H9 (cell line): ENCODE measurements at regions not wholly inside any gene's neighbourhood (a gene's known extent, or its start where the extent isn't known, plus 50 kb on each side); places are given as distances from the start of the nearest gene placed in this dataset.

ENCODE experiments used
- DNase-seq: peaks from one replicate; pipeline ENCODE4 v3.0.0-alpha.2; 2017
- H2AFZ ChIP-seq: one replicate; pipeline ENCODE4 v1.6.1; 2013; ENCODE audit warnings: mild to moderate bottlenecking, low read length, control low read depth, moderate library complexity
- H2AK5ac ChIP-seq: 2 replicates; pipeline ENCODE4 v1.6.1; 2013; ENCODE audit warnings: low read length, control low read depth, mixed read lengths; ENCODE audit not compliant: insufficient read length
- H2BK120ac ChIP-seq: one replicate; pipeline ENCODE4 v1.6.1; 2013; ENCODE audit warnings: low read depth, mild to moderate bottlenecking, low read length, control low read depth, inconsistent platforms; ENCODE audit not compliant: poor library complexity, severe bottlenecking
- H2BK12ac ChIP-seq: 2 replicates; pipeline ENCODE4 v1.6.1; 2013; ENCODE audit warnings: low read length, control low read depth, mixed read lengths, low read depth; ENCODE audit not compliant: insufficient read length
- H2BK15ac ChIP-seq: 2 replicates; pipeline ENCODE4 v1.6.1; 2013; ENCODE audit warnings: low read depth, low read length, control low read depth
- H2BK20ac ChIP-seq: one replicate; pipeline ENCODE4 v1.6.1; 2013; ENCODE audit warnings: low read depth, mild to moderate bottlenecking, low read length, control low read depth, inconsistent platforms; ENCODE audit not compliant: poor library complexity, severe bottlenecking
- H2BK5ac ChIP-seq: 2 replicates; pipeline ENCODE4 v1.6.1; 2013; ENCODE audit warnings: low read length, control low read depth, mixed read lengths; ENCODE audit not compliant: insufficient read length
- H3K14ac ChIP-seq: 2 replicates; pipeline ENCODE4 v1.6.1; 2013; ENCODE audit warnings: low read length, control low read depth; ENCODE audit not compliant: insufficient read depth
- H3K18ac ChIP-seq: 2 replicates; pipeline ENCODE4 v1.6.1; 2013; ENCODE audit warnings: low read depth, mild to moderate bottlenecking, mixed read lengths, low read length, control low read depth; ENCODE audit not compliant: insufficient read length
- H3K23ac ChIP-seq: 2 replicates; pipeline ENCODE4 v1.6.1; 2013; ENCODE audit warnings: low read length, control low read depth, mixed read lengths, low read depth; ENCODE audit not compliant: insufficient read length
- H3K23me2 ChIP-seq: 2 replicates; pipeline ENCODE4 v1.6.1; 2013; ENCODE audit warnings: low read depth, mild to moderate bottlenecking, mixed read lengths, low read length, control low read depth; ENCODE audit not compliant: insufficient read length, poor library complexity, severe bottlenecking
- H3K27ac ChIP-seq: 2 replicates; pipeline ENCODE4 v1.5.1; 2013; ENCODE audit warnings: low read length, control low read depth, mixed read lengths, low read depth; ENCODE audit not compliant: insufficient read length
- H3K27me3 ChIP-seq: 2 replicates; pipeline ENCODE4 v1.6.1; 2013; ENCODE audit warnings: low read length, control low read depth, inconsistent platforms; ENCODE audit not compliant: insufficient read depth
- H3K4ac ChIP-seq: 2 replicates; pipeline ENCODE4 v1.6.1; 2013; ENCODE audit warnings: low read depth, mild to moderate bottlenecking, control low read depth, inconsistent platforms, low read length, moderate library complexity
- H3K4me1 ChIP-seq: 2 replicates; pipeline ENCODE4 v1.6.1; 2013; ENCODE audit warnings: low read length, control low read depth, inconsistent platforms; ENCODE audit not compliant: insufficient read depth
- H3K4me2 ChIP-seq: 2 replicates; pipeline ENCODE4 v1.6.1; 2013; ENCODE audit warnings: low read length, control low read depth, mixed read lengths; ENCODE audit not compliant: insufficient read length, insufficient read depth
- H3K56ac ChIP-seq: 2 replicates; pipeline ENCODE4 v1.6.1; 2013; ENCODE audit warnings: low read depth, mild to moderate bottlenecking, mixed read lengths, low read length, control low read depth; ENCODE audit not compliant: insufficient read length
- H3K79me1 ChIP-seq: 2 replicates; pipeline ENCODE4 v1.6.1; 2013; ENCODE audit warnings: low read depth, mild to moderate bottlenecking, moderate library complexity, low read length, control low read depth, inconsistent platforms; ENCODE audit not compliant: insufficient read depth, poor library complexity, severe bottlenecking
- H3K79me2 ChIP-seq: 2 replicates; pipeline ENCODE4 v1.6.1; 2013; ENCODE audit warnings: low read length, control low read depth, inconsistent platforms; ENCODE audit not compliant: insufficient read depth
- H3K9ac ChIP-seq: 2 replicates; pipeline ENCODE4 v1.6.1; 2013; ENCODE audit warnings: low read length, control low read depth, mixed read lengths; ENCODE audit not compliant: insufficient read length; ENCODE audit errors: extremely low read depth
- H3K9me3 ChIP-seq: one replicate; pipeline ENCODE4 v1.6.1; 2013; ENCODE audit warnings: low read depth, low read length, inconsistent platforms; ENCODE audit not compliant: control insufficient read depth
- H3T11ph ChIP-seq: one replicate; pipeline ENCODE4 v1.6.1; 2013; ENCODE audit warnings: mild to moderate bottlenecking, low read length, control low read depth, inconsistent platforms
- H4K20me1 ChIP-seq: one replicate; pipeline ENCODE4 v1.6.1; 2013; ENCODE audit not compliant: control insufficient read depth, insufficient read length, insufficient read depth
- H4K5ac ChIP-seq: 2 replicates; pipeline ENCODE4 v1.6.1; 2013; ENCODE audit warnings: low read depth, mild to moderate bottlenecking, mixed read lengths, low read length, control low read depth; ENCODE audit not compliant: insufficient read length
- H4K8ac ChIP-seq: replicated peaks from 2 replicates; pipeline ENCODE4 v1.6.1; 2013; ENCODE audit warnings: low read length, control low read depth, mixed read lengths, low read depth; ENCODE audit not compliant: insufficient read length
- H4K91ac ChIP-seq: 2 replicates; pipeline ENCODE4 v1.6.1; 2013; ENCODE audit warnings: low read depth, mild to moderate bottlenecking, moderate library complexity, mixed read lengths, low read length, control low read depth; ENCODE audit not compliant: insufficient read length
- H3K27ac Mint-ChIP-seq, 3 experiments: 2 replicates in 2 of 3; 3 replicates in 1 of 3; pipeline ENCODE4 v1.8.0; 2020 to 2021; ENCODE audit warnings: mixed read lengths in 3 of 3, mild to moderate bottlenecking in 1 of 3, moderate library complexity in 1 of 3
- H3K27me3 Mint-ChIP-seq: 2 replicates; pipeline ENCODE4 v1.8.0; 2021; ENCODE audit warnings: low read depth, mild to moderate bottlenecking, moderate library complexity, mixed read lengths
- H3K36me3 Mint-ChIP-seq, 3 experiments: 2 replicates in 2 of 3; 3 replicates in 1 of 3; pipeline ENCODE4 v1.8.0; 2020 to 2021; ENCODE audit warnings: low read depth in 3 of 3, mixed read lengths in 3 of 3; ENCODE audit not compliant: insufficient read depth in 1 of 3
- H3K4me1 Mint-ChIP-seq, 2 experiments: 2 replicates each; pipeline ENCODE4 v1.8.0; 2020; ENCODE audit warnings: mixed read lengths in 2 of 2
- H3K4me3 Mint-ChIP-seq, 2 experiments: 2 replicates in 1 of 2; 3 replicates in 1 of 2; pipeline ENCODE4 v1.8.0; 2020 to 2021; ENCODE audit warnings: mild to moderate bottlenecking in 2 of 2, mixed read lengths in 2 of 2, moderate library complexity in 1 of 2
- H3K9me3 Mint-ChIP-seq, 2 experiments: 2 replicates in 1 of 2; 3 replicates in 1 of 2; pipeline ENCODE4 v1.8.0; 2020; ENCODE audit warnings: mild to moderate bottlenecking in 2 of 2, mixed read lengths in 2 of 2, moderate library complexity in 1 of 2
- CTCF ChIP-seq: fragments of 200-600 bp; sonication (generic); conservative IDR thresholded peaks from 3 replicates; pipeline ENCODE4 v1.8.0; 2021; ENCODE audit warnings: antibody characterized with exemption, mild to moderate bottlenecking
- WGBS: extraction: QIAGEN DNeasy Blood & Tissue Kit; methylation state at CpG from one replicate; pipeline ENCODE4 v1.1.7; 2013; ENCODE audit warnings: missing lambda C conversion rate, low lambda C conversion rate, mixed read lengths; ENCODE audit not compliant: insufficient read length; ENCODE audit errors: extremely low coverage; 5-methylcytosine and 5-hydroxymethylcytosine counted together

- H3K27ac ChIP-seq = no peak overlapping the region
- TF ChIP-seq CTCF = no peak
- Mint-ChIP-seq H3K27me3 (no peaks in the 10 kb centered on the region), H3K36me3 (no peaks in the 10 kb centered on the region), H3K4me1 (peaks cover 4 to 7% of the 10 kb centered on the region in 2 experiments; a peak in 3 of 4 replicates), H3K9me3 (no peaks in the 10 kb centered on the region), H3K4me3 (no peak overlapping the region), H3K27ac (no peak overlapping the region)
- H3K4ac ChIP-seq = no peak overlapping the region
- H3K14ac ChIP-seq = no peak overlapping the region
- H2BK5ac ChIP-seq = no peak overlapping the region
- H3K18ac ChIP-seq = no peak overlapping the region
- H3K56ac ChIP-seq = no peak overlapping the region
- H2BK12ac ChIP-seq = no peak overlapping the region
- DNase-seq = peak; percentile 66
- no peaks in the 10 kb centered on the region for H3K9me3 ChIP-seq
- no peak overlapping the region for H3T11ph ChIP-seq
- no peak overlapping the region for H2BK15ac ChIP-seq
- no peak overlapping the region for H4K5ac ChIP-seq
- H2BK120ac ChIP-seq = no peak overlapping the region
- H3K23me2 ChIP-seq = no peaks in the 10 kb centered on the region
- H3K27me3 ChIP-seq = no peaks in the 10 kb centered on the region
- H3K79me2 ChIP-seq = no peaks in the 10 kb centered on the region
- no peak overlapping the region for H2AK5ac ChIP-seq
- no peak overlapping the region for H3K9ac ChIP-seq
- no CpG with 5 or more reads among the region's 6 CpGs for WGBS
- no peak overlapping the region for H4K8ac ChIP-seq
- no peak overlapping the region for H3K23ac ChIP-seq
- H3K4me2 ChIP-seq = no peak overlapping the region
- no peaks in the 10 kb centered on the region for H3K79me1 ChIP-seq
- H3K4me1 ChIP-seq = no peaks in the 10 kb centered on the region
- no peaks in the 10 kb centered on the region for H4K20me1 ChIP-seq
- no peak overlapping the region for H2BK20ac ChIP-seq
- H4K91ac ChIP-seq = no peak overlapping the region
- H2AFZ ChIP-seq = no peak overlapping the region
Measured at GRCh38 chr2:66024391-66024790, 410.5 kb upstream of the MEIS1 start.
